ENCODE measurements at regions not wholly inside any gene's neighbourhood (a gene's known extent, or its start where the extent isn't known, plus 50 kb on each side); places are given as distances from the start of the nearest gene placed in this dataset.

DNA sequence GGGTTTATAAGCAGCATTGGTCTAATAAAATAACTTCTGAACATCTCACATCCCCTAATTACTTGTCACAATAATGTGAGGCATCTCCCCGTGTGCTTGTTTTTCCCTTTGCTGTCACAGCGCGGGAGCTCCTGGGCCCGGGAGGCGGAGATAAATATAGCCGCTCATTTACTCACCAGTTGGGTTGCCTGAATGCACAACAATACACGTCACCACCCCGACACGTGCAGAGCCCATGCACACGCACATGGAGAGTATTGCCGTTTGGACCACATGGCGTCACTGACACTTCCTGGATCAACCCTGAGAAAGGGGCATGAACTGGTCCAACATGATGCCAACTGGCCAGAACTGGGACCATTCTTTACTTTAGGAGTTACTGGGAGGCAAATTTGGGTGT is 76.2 kb downstream of the MRPL46 start:
- H3K36me3 Mint-ChIP-seq = no peaks in the 10 kb centered on the region
- CTCF ChIA-PET = no interaction called here

DNA sequence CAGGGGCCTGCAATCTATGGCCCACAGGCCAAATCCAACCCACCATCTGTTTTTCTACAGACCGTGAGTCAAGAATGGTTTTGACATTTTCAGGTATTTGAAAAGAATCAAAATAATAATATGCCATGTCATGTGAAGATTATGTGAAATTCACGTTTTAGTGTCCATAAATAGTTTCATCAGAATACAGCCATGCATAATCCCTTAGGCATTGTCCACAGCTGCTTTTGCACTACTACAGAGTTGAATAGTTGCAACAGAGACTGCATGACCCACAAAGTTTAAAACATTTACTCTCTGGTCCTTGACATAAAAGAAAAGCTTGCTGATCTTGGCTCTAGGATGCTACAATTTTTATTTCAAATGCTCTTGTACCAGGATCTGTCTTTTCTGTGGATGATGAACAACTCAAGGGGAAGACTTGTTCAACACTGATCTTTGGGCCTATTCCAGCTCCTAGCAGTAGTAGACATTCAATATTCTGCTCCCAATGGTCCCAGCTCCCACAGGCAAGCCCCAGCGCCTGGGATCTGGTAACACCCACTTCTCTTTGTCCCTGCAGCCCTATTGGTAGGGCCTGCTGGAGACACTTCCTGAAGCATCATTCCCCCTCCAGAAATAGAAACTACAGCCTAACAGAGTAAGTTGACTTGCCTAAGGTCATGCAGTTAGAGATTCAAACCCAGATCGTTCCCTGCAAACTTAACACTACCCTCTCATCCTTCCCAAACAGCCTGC is 76.9 kb downstream of the MRPL46 start:
- H3K4me1 Mint-ChIP-seq = no peaks in the 10 kb centered on the region
- H3K27ac Mint-ChIP-seq = no peak overlapping the region
- DNase-seq = no peak
- H3K36me3 Mint-ChIP-seq = no peaks in the 10 kb centered on the region
- H3K9me3 Mint-ChIP-seq = no peaks in the 10 kb centered on the region
- CTCF ChIA-PET = no interaction called here
- no peak overlapping the region for H3K4me3 Mint-ChIP-seq
- H3K27me3 Mint-ChIP-seq = peaks cover 9% of the 10 kb centered on the region

More for the DNA sequence above, 76.2 kb downstream of the MRPL46 start:
- H3K9me3 Mint-ChIP-seq = no peaks in the 10 kb centered on the region
- no peak overlapping the region for H3K27ac Mint-ChIP-seq
- DNase-seq = no peak
- H3K4me3 Mint-ChIP-seq = no peak overlapping the region
- H3K4me1 Mint-ChIP-seq = no peaks in the 10 kb centered on the region
- H3K27me3 Mint-ChIP-seq = peaks cover 9% of the 10 kb centered on the region

GRCh38 chr15:88389120-88389519 is 78.1 kb downstream of the MRPL46 start:
- Mint-ChIP-seq H3K4me3 (no peak overlapping the region), H3K36me3 (no peaks in the 10 kb centered on the region), H3K4me1 (no peaks in the 10 kb centered on the region), H3K9me3 (no peaks in the 10 kb centered on the region), H3K27me3 (peaks cover 12% of the 10 kb centered on the region), H3K27ac (no peak overlapping the region)
- CTCF ChIA-PET = no interaction called here
- no peak for DNase-seq

GRCh38 chr15:88388686-88389085 is 78.5 kb downstream of the MRPL46 start:
- CTCF ChIA-PET = no interaction called here
- no peaks in the 10 kb centered on the region for H3K36me3 Mint-ChIP-seq
- no peaks in the 10 kb centered on the region for H3K9me3 Mint-ChIP-seq
- H3K4me1 Mint-ChIP-seq = no peaks in the 10 kb centered on the region
- H3K27me3 Mint-ChIP-seq = peaks cover 14% of the 10 kb centered on the region
- no peak overlapping the region for H3K4me3 Mint-ChIP-seq
- DNase-seq = no peak
- no peak overlapping the region for H3K27ac Mint-ChIP-seq

DNA sequence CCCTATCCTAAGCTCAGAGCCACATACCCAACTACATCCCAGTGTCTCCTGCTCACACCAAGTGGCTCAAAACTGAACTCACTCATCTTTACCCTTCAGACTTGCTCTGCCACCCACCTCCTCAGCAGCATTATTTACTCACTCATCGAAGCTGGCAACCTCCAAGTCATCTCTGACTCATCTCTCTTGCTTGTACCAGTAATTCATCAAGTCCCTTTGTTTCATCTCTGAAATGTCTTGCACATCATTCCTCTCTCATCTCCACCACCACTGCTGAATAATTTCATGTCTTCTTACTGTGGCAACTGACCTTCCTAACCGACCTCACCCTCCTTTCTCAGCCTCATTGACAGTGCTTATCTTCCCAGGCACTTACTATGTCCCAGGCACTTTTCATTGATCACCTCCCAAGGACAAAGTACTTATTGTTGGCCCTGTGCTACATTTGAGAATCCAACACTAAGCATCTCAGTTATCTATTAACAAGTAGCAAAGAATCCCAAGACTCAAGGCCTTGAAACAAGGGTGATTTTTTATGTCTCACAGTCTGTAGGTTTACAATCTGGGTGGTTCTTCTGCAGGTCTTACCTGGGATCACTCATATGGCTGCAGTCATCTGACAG is 82.0 kb downstream of the MRPL46 start:
- Mint-ChIP-seq H3K36me3 (no peaks in the 10 kb centered on the region), H3K27ac (no peak overlapping the region), H3K4me3 (no peak overlapping the region), H3K27me3 (peaks cover 11% of the 10 kb centered on the region), H3K4me1 (no peaks in the 10 kb centered on the region), H3K9me3 (no peaks in the 10 kb centered on the region)
- no peak for DNase-seq
- CTCF ChIA-PET = no interaction called here

DNA sequence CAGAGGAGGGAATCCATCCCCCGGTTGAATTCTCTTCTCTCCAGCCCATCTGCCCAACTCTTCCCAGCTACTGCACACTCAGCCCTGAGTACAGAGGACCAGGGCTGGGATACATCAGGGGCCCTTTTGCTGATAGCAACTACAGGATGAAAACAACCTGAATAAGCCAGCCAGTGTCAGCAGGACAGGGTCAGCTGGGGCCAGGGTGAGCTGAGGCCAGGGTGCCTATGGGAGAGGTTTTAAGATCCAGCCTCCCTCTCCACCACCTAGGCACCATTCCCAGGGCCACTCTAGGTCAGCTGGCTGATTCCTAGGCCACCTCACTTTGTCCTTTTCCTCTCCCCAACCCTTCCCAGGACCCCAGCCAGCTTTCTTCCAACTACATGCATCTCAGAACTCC is 83.8 kb downstream of the MRPL46 start:
- CTCF ChIA-PET = no interaction called here
- Mint-ChIP-seq H3K27ac (no peak overlapping the region), H3K36me3 (no peaks in the 10 kb centered on the region), H3K9me3 (no peaks in the 10 kb centered on the region), H3K4me3 (no peak overlapping the region), H3K27me3 (peaks cover 11% of the 10 kb centered on the region), H3K4me1 (no peaks in the 10 kb centered on the region)
- no peak for DNase-seq

DNA sequence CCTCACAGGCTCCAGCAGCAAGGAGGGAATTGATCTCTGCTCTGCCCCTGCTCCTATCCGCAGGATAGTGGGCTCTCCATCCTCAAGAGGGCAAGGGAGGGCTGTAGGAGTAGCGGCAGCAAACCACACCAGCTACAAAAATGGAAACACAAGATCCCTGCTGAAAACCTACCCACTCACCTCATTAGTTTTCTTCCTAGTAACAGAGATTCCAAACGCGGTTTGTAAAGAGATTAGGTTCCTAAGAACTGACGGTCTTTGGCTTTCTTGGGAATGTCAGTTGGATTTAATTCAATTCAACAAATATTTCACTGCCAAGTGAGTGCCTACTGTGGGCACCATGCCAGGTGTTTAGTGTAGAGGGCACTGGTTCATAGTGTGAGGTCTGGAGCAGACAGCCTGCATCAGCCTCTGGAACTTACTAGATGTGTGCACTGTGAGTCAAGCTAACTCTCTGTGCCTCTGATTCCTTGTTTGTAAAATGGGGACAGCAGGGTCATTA is 84.7 kb downstream of the MRPL46 start:
- Mint-ChIP-seq H3K36me3 (no peaks in the 10 kb centered on the region), H3K27ac (no peak overlapping the region), H3K9me3 (no peaks in the 10 kb centered on the region), H3K4me3 (no peak overlapping the region), H3K27me3 (peaks cover 11% of the 10 kb centered on the region), H3K4me1 (no peaks in the 10 kb centered on the region)
- CTCF ChIA-PET = no interaction called here
- no peak for DNase-seq

GRCh38 chr15:88378188-88378637 is 89.0 kb downstream of the MRPL46 start:
- Mint-ChIP-seq H3K36me3 (no peaks in the 10 kb centered on the region), H3K27ac (no peak overlapping the region), H3K4me1 (no peaks in the 10 kb centered on the region), H3K4me3 (no peak overlapping the region), H3K9me3 (no peaks in the 10 kb centered on the region), H3K27me3 (peaks cover 16% of the 10 kb centered on the region)
- DNase-seq = no peak
- CTCF ChIA-PET = no interaction called here

DNA sequence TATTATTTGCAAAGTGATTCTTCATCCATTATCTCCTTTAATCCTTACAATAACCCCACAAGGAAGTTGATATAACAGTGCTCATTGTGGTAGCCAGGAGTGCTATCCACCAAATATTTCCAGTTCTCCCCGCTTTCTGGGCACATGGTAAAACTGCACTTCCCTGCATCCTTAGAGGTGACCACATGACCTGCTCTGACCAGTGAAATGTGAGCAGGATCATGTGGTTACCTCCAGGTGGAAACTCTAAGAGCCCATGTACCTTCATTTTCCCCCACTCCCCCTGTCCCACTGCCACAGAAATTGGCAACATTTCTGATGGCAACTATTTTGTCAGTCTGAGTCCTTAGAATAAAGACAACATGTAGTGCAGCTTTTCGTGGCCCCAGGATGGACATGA is 89.7 kb downstream of the MRPL46 start:
- DNase-seq = no peak
- no peaks in the 10 kb centered on the region for H3K36me3 Mint-ChIP-seq
- peaks cover 14% of the 10 kb centered on the region for H3K27me3 Mint-ChIP-seq
- H3K9me3 Mint-ChIP-seq = no peaks in the 10 kb centered on the region
- no peak overlapping the region for H3K4me3 Mint-ChIP-seq
- CTCF ChIA-PET = no interaction called here
- H3K4me1 Mint-ChIP-seq = no peaks in the 10 kb centered on the region
- H3K27ac Mint-ChIP-seq = no peak overlapping the region

DNA sequence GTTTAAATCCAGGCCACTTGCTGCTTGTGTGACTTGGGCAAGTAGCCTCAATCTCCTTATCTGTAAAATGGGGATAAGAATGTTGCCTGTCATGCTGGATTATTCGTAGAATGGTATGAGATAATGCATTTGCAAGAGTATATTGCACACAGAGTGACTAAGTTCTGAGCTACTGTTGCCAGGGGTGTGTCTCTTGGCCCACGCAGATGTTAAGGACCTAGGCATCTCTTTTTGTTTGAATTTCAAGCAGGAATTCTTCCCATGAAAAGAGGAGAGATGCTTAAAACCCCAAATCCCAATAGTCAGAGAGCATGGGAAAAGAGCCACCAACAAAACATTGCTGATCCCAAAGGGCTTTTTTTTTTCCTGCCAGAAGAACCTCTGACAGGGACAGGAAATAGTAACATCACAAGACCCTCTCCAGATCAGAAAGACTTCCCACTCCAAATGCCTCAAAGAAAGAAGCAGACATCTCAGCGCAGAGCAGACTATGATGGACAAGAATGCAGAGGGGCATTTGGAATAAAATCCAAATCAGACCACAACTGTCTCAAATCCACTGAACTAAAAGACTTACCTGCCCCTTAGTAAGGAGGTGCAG is 90.5 kb downstream of the MRPL46 start:
- Mint-ChIP-seq H3K4me1 (no peaks in the 10 kb centered on the region), H3K36me3 (no peaks in the 10 kb centered on the region), H3K27ac (no peak overlapping the region), H3K4me3 (no peak overlapping the region), H3K9me3 (no peaks in the 10 kb centered on the region), H3K27me3 (peaks cover 14% of the 10 kb centered on the region)
- no peak for DNase-seq
- CTCF ChIA-PET = no interaction called here

DNA sequence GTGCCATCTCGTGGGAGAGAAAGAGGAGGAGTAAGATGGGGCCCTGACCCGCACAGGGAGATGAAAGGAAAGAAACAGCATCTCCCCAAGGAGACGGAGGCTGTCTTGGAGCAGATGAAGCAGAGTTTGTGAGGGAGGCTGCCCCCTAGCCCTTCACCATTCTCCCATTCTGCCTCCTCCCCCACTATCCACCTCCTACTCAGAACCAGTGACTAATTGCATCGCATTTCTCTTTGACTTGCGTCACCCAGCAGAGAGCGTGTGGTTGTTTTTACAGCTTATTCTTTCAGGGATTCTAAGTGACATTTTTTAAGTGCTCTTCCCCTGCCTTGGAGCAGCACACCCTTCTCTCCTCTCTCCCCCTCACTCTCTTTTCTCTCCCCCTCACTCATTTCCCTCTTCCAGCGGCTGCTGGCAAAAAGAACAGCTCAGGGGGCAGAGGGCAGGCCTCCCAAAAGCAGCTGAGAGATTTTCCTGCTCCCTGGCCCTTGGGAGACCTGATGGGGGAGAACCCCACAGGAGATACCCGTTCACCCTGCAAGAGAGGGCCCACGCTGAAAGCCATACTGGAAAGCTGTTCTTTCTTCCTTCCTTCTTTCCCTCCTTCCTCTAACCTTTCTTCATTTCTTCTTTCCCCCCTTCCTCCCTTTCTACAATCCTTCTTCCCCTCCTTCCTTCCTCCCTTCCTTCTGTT is 91.8 kb downstream of the MRPL46 start:
- CTCF ChIA-PET = no interaction called here
- H3K4me3 Mint-ChIP-seq = no peak overlapping the region
- no peaks in the 10 kb centered on the region for H3K4me1 Mint-ChIP-seq
- H3K27me3 Mint-ChIP-seq = peaks cover 14% of the 10 kb centered on the region
- H3K9me3 Mint-ChIP-seq = no peaks in the 10 kb centered on the region
- no peak overlapping the region for H3K27ac Mint-ChIP-seq
- no peaks in the 10 kb centered on the region for H3K36me3 Mint-ChIP-seq
- no peak for DNase-seq

DNA sequence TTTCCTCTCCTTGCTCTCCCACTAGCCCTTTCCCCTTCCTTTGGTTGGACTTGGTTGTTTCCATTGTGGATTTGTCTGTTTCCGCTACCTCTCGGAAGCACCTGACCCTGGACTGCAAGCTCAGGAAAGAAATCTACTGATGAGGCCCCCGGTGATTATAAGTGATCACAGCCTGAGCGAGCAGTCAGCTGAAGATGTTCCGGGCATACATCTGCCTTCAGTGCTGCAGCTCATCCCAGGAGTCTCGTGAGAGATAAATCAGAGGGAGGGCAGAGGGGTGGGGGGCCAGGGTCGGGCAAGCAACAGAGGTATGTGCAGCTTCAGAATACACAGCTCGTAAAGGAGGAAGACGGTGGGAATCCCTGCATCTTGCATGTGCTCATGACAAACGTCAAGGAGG is 102.1 kb downstream of the MRPL46 start:
- Mint-ChIP-seq H3K36me3 (no peaks in the 10 kb centered on the region), H3K27ac (no peak overlapping the region), H3K4me1 (no peaks in the 10 kb centered on the region), H3K9me3 (no peaks in the 10 kb centered on the region), H3K27me3 (peaks cover 3% of the 10 kb centered on the region), H3K4me3 (no peak overlapping the region)
- CTCF ChIA-PET = no interaction called here
- no peak for DNase-seq

GRCh38 chr15:88348579-88349230 is 92.2 kb upstream of the NTRK3 start:
- peaks cover 7% of the 10 kb centered on the region for H3K9me3 Mint-ChIP-seq

GRCh38 chr15:88345962-88346361 is 89.4 kb upstream of the NTRK3 start:
- Mint-ChIP-seq H3K36me3 (no peaks in the 10 kb centered on the region), H3K9me3 (no peaks in the 10 kb centered on the region), H3K27ac (no peak overlapping the region), H3K4me1 (no peaks in the 10 kb centered on the region), H3K4me3 (no peak overlapping the region), H3K27me3 (peaks cover 8% of the 10 kb centered on the region)
- no peak for DNase-seq
- CTCF ChIA-PET = interaction anchor here (1.1 kb wide), 1 partner anchor 14 kb away, joined by 3 read pairs; no protein-coding TSS in a partner anchor

More at GRCh38 chr15:88348579-88349230, 92.2 kb upstream of the NTRK3 start:
- DNase-seq = no peak
- Mint-ChIP-seq H3K27me3 (peaks cover 8% of the 10 kb centered on the region), H3K36me3 (no peaks in the 10 kb centered on the region), H3K4me3 (no peak overlapping the region), H3K4me1 (no peaks in the 10 kb centered on the region), H3K27ac (no peak overlapping the region)
- CTCF ChIA-PET = no interaction called here

Measured in activated naive CD4-positive, alpha-beta T cell treated with anti-CD3 and anti-CD28 coated beads, Interleukin-2, amount 10 ng/mL, durations not matched to agents 7 days and 5 days (primary cell).